Activated B cell treated with CpG ODN at 0.5 μM for 24 hours (primary cell): ENCODE measurements at regions not wholly inside any gene's neighbourhood (a gene's known extent, or its start where the extent isn't known, plus 50 kb on each side); places are given as distances from the start of the nearest gene placed in this dataset.

Source experiments
- ATAC-seq: fragments of 200-7000 bp; cut with Tn5 transposase; one replicate; pipeline ENCODE4 v1.10.0; 2021; ENCODE audit warnings: low read depth, mild to moderate bottlenecking, moderate library complexity
- CTCF ChIA-PET: fragments of 350-600 bp; sonication (Branson Sonifier 250); formaldehyde crosslinking; loops from one replicate; lab custom pipeline; 2021; ENCODE audit warnings: antibody characterized with exemption; lab: Charles Lee
- POLR2A ChIA-PET: fragments of 350-600 bp; sonication (Branson Sonifier 250); formaldehyde crosslinking; loops from one replicate; lab custom pipeline; 2021; ENCODE audit warnings: antibody characterized with exemption; lab: Charles Lee
- DNase-seq: peaks from one replicate; pipeline ENCODE4 v3.0.0; 2022
- H3K27ac Mint-ChIP-seq: one replicate; pipeline ENCODE4 v1.8.0; 2020; ENCODE audit warnings: mixed read lengths
- H3K27me3 Mint-ChIP-seq: one replicate; pipeline ENCODE4 v1.8.0; 2021; ENCODE audit warnings: mixed read lengths
- H3K36me3 Mint-ChIP-seq: one replicate; pipeline ENCODE4 v1.8.0; 2021; ENCODE audit warnings: low read depth, mixed read lengths
- H3K4me1 Mint-ChIP-seq: one replicate; pipeline ENCODE4 v1.8.0; 2021; ENCODE audit warnings: mixed read lengths
- H3K4me3 Mint-ChIP-seq: one replicate; pipeline ENCODE4 v1.8.0; 2020; ENCODE audit warnings: mild to moderate bottlenecking, mixed read lengths
- H3K9me3 Mint-ChIP-seq: one replicate; pipeline ENCODE4 v1.8.0; 2020; ENCODE audit warnings: mixed read lengths
- CTCF ChIP-seq: fragments of 200-600 bp; IDR thresholded peaks from one replicate; pipeline ENCODE4 v1.8.0; 2022; ENCODE audit warnings: antibody characterized with exemption, mild to moderate bottlenecking
- intact Hi-C: fragments of 100-400 bp; cut with micrococcal nuclease; formaldehyde crosslinking; loops from one replicate; pipeline ENCODE4 v1.15.1; 2024

GRCh38 chr6:135568379-135568778 is 70.8 kb upstream of the AHI1 start:
- DNase-seq, result no peak
- intact Hi-C loops, result no loop called here
- H3K36me3 Mint-ChIP-seq, result no peaks in the 10 kb centered on the region
- H3K4me3 Mint-ChIP-seq, result no peak overlapping the region
- no peaks in the 10 kb centered on the region for H3K4me1 Mint-ChIP-seq
- H3K9me3 Mint-ChIP-seq, result no peaks in the 10 kb centered on the region
- H3K27ac Mint-ChIP-seq, result no peak overlapping the region
- POLR2A ChIA-PET, result interaction anchor here (1.1 kb wide), 1 partner anchor 9 kb away, joined by 5 read pairs; no protein-coding TSS in a partner anchor
- CTCF ChIA-PET, result interaction anchor here (0.9 kb wide), 1 partner anchor 341 kb away, joined by 3 read pairs; no protein-coding TSS in a partner anchor
- TF ChIP-seq CTCF, result no peak
- no peaks in the 10 kb centered on the region for H3K27me3 Mint-ChIP-seq
- peak; percentile 47 for ATAC-seq

DNA sequence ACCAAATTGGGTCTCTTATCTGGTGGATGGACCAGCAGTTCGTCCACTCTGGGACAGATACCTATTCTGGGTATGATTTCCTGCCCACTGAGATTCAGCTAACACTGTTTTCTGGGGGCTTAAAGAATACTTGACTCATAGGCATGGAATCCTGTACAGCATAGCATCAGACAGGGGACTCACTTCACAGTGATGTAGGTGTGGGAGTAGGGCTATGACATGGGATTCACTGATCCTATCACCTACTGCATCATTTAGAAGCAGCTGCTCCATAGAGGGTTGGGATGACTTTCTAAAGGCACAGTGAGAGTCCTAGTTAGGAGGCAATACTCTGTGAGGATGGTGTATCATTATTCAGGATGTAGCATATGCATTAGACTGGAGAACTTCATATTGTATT is 74.5 kb upstream of the AHI1 start:
- ChIA-PET POLR2A (no interaction called here), CTCF (no interaction called here)
- no peak for DNase-seq
- no peaks in the 10 kb centered on the region for H3K36me3 Mint-ChIP-seq
- TF ChIP-seq CTCF, result no peak
- H3K4me3 Mint-ChIP-seq, result no peak overlapping the region
- H3K27me3 Mint-ChIP-seq, result no peaks in the 10 kb centered on the region
- H3K9me3 Mint-ChIP-seq, result no peaks in the 10 kb centered on the region
- no peak for ATAC-seq
- peaks cover 6% of the 10 kb centered on the region for H3K4me1 Mint-ChIP-seq
- no peak overlapping the region for H3K27ac Mint-ChIP-seq
- intact Hi-C loops, result no loop called here

DNA sequence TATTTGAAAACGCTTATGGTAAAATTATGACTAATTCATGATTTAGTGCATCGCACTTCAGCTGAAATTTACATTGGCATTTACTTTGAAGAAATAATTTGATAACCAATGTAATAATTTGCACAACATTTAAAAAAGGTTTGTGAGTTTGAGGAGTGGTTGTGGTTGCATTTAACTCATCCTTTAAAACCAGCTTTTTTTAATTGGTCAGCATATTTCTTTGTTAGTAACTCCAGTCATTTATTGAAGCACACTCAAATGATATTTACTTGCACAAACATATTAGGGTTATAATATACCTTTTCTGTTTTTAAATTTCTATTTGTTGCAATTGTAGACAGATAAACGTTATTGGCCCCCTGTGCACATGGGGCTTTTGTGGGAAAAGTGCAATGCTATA is 78.1 kb upstream of the AHI1 start:
- H3K4me3 Mint-ChIP-seq, result no peak overlapping the region
- ChIA-PET POLR2A (no interaction called here), CTCF (no interaction called here)
- no peaks in the 10 kb centered on the region for H3K27me3 Mint-ChIP-seq
- no peak overlapping the region for H3K27ac Mint-ChIP-seq
- TF ChIP-seq CTCF, result no peak
- H3K36me3 Mint-ChIP-seq, result no peaks in the 10 kb centered on the region
- ATAC-seq (no peak), DNase-seq (no peak)
- intact Hi-C loops, result no loop called here
- peaks cover 11% of the 10 kb centered on the region for H3K4me1 Mint-ChIP-seq
- H3K9me3 Mint-ChIP-seq, result no peaks in the 10 kb centered on the region

GRCh38 chr6:135576055-135576454 is 78.5 kb upstream of the AHI1 start:
- no peak for TF ChIP-seq CTCF
- H3K4me3 Mint-ChIP-seq, result no peak overlapping the region
- H3K27ac Mint-ChIP-seq, result no peak overlapping the region
- POLR2A ChIA-PET, result no interaction called here
- no peaks in the 10 kb centered on the region for H3K36me3 Mint-ChIP-seq
- no peaks in the 10 kb centered on the region for H3K9me3 Mint-ChIP-seq
- H3K4me1 Mint-ChIP-seq, result peaks cover 11% of the 10 kb centered on the region
- ATAC-seq (no peak), DNase-seq (no peak)
- intact Hi-C loops, result no loop called here
- CTCF ChIA-PET, result no interaction called here
- H3K27me3 Mint-ChIP-seq, result no peaks in the 10 kb centered on the region

GRCh38 chr6:135577059-135577538 is 79.6 kb upstream of the AHI1 start:
- H3K9me3 Mint-ChIP-seq, result no peaks in the 10 kb centered on the region
- no peak for DNase-seq
- H3K27me3 Mint-ChIP-seq, result no peaks in the 10 kb centered on the region
- ChIA-PET CTCF (interaction anchor here (1.0 kb wide), 2 partner anchors 332 to 650 kb away, joined by 3 read pairs; no protein-coding TSS in a partner anchor), POLR2A (interaction anchor here (0.6 to 1.1 kb wide), 3 partner anchors 9 to 561 kb away, joined by 3 to 5 read pairs (median 5); no protein-coding TSS in a partner anchor)
- H3K4me1 Mint-ChIP-seq, result peaks cover 11% of the 10 kb centered on the region
- no peak for TF ChIP-seq CTCF
- peak; percentile 71 for ATAC-seq
- peak overlapping the region; percentile 5 for H3K27ac Mint-ChIP-seq
- H3K36me3 Mint-ChIP-seq, result no peaks in the 10 kb centered on the region
- no peak overlapping the region for H3K4me3 Mint-ChIP-seq
- intact Hi-C loops, result no loop called here
